ENCODE measurements at regions not wholly inside any gene's neighbourhood (a gene's known extent, or its start where the extent isn't known, plus 50 kb on each side); places are given as distances from the start of the nearest gene placed in this dataset.

- ATAC-seq: no peak
These were observed 587.4 kb upstream of the MDFIC2 start for GRCh38 chr3:70899816-70900215.

- no peak for ATAC-seq
These were observed 577.6 kb upstream of the MDFIC2 start for GRCh38 chr3:70890020-70890394.

GRCh38 chr3:70889162-70890019, 577.0 kb upstream of the MDFIC2 start:
- ATAC-seq: no peak

- ATAC-seq: no peak
These were observed 573.2 kb upstream of the MDFIC2 start for GRCh38 chr3:70885636-70886035.

- no peak for ATAC-seq
These were observed 569.7 kb upstream of the MDFIC2 start for GRCh38 chr3:70882104-70882503.

GRCh38 chr3:70880421-70880820, 568.0 kb upstream of the MDFIC2 start:
- no peak for ATAC-seq

GRCh38 chr3:70876154-70876553, 563.7 kb upstream of the MDFIC2 start:
- no peak for ATAC-seq

- ATAC-seq: no peak
These were observed 561.8 kb upstream of the MDFIC2 start for GRCh38 chr3:70874196-70874595.

DNA sequence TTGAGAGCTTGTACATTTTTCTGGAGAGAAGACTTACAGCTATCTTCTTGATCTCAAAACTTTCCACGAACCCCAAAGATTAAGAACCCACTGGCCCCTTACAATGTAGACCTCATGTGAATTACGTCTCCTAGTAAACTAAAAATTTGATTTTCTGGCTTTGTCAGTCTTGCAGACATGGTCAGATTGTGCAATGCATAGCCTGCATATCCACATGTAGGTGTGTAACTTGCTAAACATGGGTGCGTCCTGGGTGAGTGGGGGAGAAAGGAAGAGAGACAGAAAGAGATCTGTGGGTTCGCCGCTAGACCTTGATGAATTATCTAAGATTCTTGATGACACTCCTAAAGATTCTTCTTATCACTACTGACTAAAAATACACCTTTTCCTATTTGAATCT, 561.2 kb upstream of the MDFIC2 start:
- ATAC-seq: no peak

- no peak for ATAC-seq
These were observed 559.6 kb upstream of the MDFIC2 start for GRCh38 chr3:70871909-70872656.

DNA sequence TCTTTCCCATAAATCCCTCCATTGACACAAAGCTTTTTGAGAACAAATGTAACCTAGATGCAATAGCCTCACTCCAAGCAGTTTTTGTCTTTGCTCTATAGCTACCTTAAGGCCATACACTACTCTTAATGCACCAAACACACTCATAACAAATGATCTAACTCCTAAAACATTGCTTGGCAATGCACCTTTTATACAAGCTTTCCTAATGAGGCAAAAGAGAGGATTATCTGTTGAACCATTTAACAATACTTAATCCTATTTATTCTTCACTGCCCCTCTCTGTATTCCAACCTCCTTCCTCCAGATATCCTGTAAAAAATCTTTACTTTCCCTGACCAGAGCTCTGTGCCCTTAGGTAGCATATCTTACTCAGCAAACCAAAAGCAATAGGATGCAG, 558.1 kb upstream of the MDFIC2 start:
- ATAC-seq: no peak

DNA sequence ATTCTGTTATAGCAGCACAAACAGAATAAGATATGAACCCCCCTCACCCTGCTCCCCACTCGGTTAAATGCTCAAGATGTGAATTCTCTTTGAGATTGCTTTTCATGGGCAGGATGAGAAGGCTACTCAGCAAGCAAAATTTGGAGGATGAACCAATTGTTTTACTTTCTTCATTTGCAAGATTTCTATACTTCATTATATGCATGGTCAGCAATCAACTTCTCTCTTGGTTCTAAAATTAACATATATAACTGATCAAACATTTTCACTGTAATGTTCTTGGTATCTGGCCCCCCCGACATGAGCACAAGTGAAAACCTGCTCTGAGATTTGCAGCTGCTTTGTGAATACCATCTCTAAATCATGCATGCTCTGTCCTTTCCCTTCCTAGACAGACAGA, 556.1 kb upstream of the MDFIC2 start:
- ATAC-seq: no peak

DNA sequence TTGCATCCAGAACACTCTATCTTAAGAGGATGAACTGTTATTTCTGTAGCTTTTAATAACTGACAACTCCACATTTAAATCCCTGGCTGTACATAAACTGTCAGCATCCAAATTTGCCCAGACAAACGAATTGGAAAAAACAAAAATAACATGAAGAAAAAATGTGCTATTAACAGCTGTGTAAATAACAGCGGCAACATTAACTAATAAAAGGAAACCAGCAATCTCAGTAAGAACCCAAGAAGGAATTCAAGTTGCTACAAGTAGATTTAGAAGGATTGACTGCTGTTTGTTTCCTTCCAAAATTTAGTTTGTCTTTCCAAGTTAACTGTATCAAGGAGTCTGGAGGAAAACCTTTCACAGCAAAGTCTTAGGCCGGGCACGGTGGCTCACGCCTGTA, 550.6 kb upstream of the MDFIC2 start:
- ATAC-seq: no peak

- no peak for ATAC-seq
These were observed 549.4 kb upstream of the MDFIC2 start for GRCh38 chr3:70861855-70862254.

- ATAC-seq: no peak
These were observed 548.8 kb upstream of the MDFIC2 start for GRCh38 chr3:70861234-70861633.

- no peak for ATAC-seq
These were observed 545.5 kb upstream of the MDFIC2 start for GRCh38 chr3:70857916-70858315.

DNA sequence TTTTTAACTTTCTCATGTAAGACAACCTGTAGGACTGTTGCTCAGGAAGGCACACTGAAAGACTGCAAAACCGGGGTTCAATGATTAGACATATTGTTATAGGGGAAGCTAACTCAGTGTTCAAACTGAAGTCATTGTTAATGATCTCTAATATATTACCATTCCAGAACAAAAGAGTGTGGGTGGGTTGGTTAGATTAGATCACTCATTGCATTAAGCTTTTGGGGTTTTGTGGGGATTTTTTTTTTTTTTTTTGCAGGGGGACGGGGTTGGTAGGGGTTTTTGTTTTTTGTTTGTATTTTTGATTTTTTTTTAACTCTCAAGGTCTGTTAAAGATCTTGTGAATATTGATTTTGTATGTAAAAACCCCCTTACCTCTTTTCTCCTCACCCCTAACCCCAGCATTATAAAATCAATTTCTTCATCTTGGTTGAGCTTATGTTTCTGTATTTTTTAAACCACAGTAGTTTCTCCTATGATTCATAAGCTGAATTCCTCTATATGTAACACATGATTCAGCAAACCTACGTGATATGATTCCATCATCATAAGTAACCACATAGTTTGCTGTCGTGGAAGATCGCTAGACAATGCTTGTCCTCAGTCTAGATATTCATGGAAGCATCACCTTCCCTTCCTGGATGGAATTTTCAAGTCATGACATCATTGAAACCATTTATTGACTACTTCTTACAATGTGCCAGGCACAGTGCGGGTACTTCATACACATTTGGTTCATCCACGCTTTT, 544.1 kb upstream of the MDFIC2 start:
- ATAC-seq: peak; percentile 88 to 90

DNA sequence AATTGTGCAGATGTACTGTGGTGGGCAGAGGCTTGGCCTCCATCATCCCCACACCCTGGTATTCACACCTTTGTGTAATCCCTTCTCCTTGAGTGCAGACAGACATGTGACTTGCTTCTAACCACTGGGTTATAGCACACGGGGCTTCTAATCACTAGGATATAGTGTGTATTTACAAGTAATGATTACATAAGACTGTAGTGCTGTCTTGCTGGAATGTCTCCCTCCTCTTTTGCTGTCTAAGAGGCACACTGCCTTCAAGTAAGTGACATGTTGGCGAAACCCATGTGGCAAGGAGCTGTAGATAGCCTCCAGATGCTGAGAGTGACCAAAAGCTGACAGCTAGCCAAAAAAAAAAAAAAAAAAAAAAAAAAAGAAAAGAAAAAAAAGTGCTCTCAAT, 542.7 kb upstream of the MDFIC2 start:
- ATAC-seq: no peak

DNA sequence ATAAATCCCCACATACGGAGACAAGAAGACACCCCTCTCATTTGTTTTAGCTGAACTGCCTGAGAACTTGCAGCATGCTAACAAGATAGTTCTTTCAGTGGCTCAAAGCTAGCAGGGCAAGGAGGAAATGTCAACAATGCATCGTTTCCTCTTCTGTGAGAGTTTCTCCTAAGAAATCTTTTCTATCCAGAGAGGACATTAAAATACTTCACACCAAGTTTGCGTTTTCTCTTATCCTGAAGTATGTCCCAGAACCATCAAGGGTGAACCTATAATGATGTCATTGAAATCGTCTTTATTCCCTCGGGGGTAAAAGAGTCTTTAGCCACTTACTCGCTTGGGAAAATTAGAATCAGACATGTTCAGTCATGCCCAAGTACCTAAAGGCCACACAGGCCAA, 541.7 kb upstream of the MDFIC2 start:
- ATAC-seq: no peak

DNA sequence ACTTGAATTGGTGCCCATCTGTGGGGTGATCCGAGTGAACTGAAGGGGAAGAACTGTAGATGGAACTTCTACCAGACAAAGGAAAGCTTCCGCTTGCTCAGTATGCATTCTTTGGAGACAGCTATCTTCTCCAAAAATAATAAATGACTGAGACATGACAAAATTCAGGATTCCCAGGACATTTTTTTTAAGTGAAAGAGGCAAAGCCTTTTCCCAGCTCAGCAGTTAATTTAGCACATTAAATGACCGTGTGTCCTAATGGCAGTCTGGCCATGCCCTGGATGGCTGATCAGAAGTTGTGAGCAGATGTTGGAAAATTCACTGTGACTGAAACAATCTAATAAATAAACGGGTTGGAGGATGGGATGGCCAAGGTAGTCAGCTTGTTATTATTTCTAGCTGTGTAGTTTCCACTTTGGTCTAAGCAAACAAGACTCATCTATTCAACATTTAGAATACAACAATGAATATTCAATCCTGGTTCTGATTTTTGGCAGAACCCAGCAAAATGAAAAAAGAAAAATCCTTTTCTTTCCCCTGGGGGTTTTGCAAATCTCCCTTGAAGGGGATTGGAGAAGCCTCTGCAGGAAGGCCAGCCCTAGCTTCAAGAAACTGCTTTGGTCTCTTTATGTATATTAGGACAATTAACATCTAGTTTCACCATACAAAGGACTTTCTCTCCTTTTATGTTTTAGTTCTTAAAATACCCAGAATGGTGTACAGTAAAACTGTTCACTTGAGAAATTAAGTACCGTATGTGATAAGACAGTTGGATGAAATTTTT, 540.9 kb upstream of the MDFIC2 start:
- ATAC-seq: no peak

- no peak for ATAC-seq
These were observed 537.7 kb upstream of the MDFIC2 start for GRCh38 chr3:70849911-70850699.

All from activated CD4-positive, CD25-positive, alpha-beta regulatory T cell treated with anti-CD3 and anti-CD28 coated beads, Interleukin-2, amount 50 U/mL, for 24 hours (primary cell).